SIG-M5 treated with dmso at 0.1 percent for 504 hours (cell line): ENCODE measurements at regions not wholly inside any gene's neighbourhood (a gene's known extent, or its start where the extent isn't known, plus 50 kb on each side); places are given as distances from the start of the nearest gene placed in this dataset.
"Not testable (repeated sequence)": the region's sequence is repeated elsewhere in the genome, so short reads cannot be mapped to it uniquely, and the experiment has no call there.

Source experiments
- DNase-seq: peaks from one replicate; lab custom pipeline; 2025; ENCODE audit not compliant: unreplicated experiment; lab: John Stamatoyannopoulos, UW

DNA sequence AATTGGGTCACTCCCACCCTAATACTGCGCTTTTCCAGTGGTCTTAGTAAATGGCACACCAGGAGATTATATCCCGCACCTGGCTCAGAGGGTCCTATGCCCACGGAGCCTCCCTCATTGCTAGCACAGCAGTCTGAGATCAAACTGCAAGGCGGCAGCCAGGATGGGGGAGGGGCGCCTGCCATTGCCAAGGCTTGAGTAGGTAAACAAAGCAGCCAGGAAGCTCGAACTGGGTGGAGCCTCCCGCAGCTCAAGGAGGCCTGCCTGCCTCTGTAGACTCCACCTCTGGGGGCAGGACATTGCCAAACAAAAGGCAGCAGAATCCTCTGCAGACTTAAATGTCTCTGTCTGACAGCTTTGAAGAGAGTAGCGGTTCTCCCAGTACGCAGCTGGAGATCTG lies 52.4 kb upstream of the PMPCB start:
- DNase-seq: peak; percentile 0

DNA sequence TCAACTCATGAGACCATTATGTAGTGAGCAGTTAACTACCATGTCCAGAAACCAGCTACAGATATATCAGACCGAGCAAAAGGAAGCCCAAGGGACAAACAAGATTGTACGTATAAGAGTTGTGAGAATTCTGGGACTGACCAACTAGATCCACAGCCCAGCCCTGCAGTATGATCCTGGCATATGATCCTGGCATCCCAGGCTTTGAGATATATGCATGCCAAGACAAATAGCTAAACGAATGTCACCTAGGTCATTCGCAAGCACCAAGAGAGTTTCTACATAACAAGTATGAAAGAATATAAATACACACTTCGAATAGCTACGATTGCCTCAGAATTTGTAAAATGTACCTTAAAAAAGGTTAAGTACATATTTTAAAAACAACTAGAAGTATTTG lies 56.4 kb upstream of the PMPCB start:
- no peak for DNase-seq

DNA sequence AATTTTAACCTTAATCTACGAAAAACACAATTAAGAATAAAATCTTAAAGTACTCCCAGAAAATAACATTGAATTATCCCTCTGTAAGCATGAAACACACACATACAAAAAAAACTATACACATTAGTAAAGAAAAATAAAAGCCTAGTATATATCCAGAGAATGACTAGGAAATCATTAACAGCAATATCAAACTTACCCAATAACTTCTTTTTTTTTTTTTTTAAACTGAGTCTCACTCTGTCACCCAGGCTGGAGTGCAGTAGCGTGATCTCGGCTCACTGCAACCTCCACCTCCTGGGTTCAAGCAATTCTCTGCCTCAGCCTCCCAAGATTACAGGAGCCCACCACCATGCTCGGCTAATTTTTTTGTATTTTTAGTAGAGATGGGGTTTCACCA lies 61.4 kb upstream of the PMPCB start:
- not testable (repeated sequence) for DNase-seq

DNA sequence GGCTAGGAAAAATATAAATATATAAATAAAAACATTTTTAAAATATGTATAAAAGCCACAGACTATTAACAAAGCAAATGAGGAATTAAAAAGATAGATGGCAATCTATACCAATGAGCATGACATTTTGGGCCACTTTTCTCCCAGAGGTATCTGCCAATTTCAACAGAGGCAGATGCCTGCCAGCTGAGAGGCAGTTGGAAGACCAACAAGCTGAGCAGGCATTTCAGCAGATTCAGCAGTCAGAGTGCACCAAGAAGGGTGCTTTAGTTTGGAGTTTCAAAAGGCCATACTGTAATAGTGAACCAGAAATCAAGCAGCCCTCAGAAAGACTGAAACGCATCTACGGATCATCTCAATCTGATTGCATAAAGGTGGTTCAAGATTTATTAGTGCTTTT lies 62.4 kb upstream of the PMPCB start:
- not testable (repeated sequence) for DNase-seq

DNA sequence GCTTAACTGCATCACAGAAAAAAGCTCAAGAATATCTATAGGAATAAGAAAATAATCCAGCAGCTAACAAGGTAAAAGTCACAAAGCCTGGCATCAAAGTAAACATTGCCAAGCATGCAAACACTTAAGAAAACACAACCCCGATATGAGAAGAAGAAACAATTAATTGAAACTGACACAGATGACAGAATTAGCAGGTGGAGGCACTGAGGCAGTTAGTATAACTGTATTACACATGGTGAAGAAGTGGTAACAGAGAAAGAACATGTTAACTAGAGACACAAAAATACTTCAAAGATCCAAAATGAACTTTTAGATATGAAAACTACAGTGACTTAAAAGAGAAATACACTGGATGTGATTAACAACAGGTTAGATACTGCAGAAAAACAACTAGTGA lies 69.4 kb upstream of the PMPCB start:
- DNase-seq: not testable (repeated sequence)

DNA sequence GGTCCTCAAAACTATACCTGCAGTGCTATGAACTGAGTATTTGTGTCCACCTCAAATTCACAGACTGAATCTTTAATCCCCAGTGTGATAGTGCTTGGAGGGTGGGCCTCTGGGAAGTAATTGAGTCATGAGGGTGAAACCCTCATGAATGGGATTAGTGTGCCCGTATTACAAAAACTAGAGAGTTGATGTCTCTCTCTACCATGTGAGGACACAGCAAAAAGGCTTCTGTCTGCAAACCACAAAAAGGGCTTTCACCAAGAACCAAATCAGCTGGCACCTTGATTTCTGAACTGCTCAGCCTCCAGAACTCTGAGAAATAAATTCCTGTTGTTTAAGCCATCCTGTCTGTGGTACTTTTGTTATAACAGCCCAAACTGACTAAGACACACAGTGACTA lies 71.4 kb upstream of the PMPCB start:
- DNase-seq: not testable (repeated sequence)

DNA sequence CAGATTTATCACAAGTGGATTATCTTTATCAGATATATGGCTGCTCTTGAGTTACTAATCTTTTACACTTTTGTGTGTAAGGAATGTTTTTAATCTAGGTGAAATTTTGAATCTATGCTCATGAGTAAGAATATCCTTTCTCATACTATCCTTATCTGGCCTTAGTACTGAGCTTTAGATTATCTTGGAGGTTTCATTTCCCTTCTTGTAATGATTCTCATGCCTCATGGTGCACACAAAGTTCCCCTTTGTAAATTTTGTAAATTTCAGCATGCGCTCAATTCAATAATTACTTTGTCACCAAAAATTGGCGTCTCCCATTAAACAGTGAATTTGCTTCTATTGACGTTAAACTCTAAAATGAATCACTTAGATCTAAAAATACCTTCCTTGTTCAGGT lies 74.2 kb upstream of the NAPEPLD start:
- DNase-seq: peak; percentile 13

DNA sequence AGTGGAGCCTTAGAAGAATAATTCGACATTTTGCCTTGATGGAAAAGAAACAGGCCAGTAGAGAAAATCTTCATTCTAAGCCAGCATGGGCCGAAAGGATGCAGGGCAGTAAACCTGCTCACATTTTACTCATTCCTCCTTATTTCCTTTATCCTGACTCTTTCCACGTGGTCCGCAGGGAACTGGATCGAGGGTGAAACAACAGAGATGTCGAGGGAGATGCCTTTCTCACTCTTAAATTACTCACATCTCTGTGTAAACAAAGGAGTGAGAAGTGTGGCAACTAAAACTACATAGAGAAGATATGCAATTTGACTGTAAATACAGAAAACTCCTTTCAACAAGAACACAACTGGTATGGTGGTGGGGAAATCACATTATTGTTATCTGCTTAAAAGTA lies 62.1 kb upstream of the NAPEPLD start:
- DNase-seq: not testable (repeated sequence)

DNA sequence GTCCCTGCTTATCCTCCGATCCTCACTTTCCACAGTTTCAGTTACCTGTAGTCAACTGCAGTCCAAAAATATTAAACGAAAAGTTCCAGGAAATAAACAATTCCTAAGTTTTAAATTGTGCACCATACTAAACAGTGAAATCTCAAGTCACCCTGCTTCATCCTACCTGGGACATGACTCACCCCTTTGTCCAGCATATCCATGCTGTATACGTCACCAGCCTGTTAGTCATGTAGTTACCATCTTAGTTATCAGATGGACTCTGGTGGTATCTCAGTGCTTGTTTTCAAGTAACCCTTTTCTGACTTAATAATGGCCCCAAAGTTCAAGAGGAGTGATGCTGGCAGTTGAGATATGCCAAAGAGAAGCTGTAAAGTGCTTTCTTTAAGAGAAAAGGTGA lies 50.3 kb upstream of the NAPEPLD start:
- DNase-seq: not testable (repeated sequence)
